ENCODE measurements at regions not wholly inside any gene's neighbourhood (a gene's known extent, or its start where the extent isn't known, plus 50 kb on each side); places are given as distances from the start of the nearest gene placed in this dataset.
"Not testable (repeated sequence)": the region's sequence is repeated elsewhere in the genome, so short reads cannot be mapped to it uniquely, and the experiment has no call there.

- no peak for DNase-seq
These were observed 491.7 kb upstream of the MEIS1 start for GRCh38 chr2:65943099-65943786.

- DNase-seq, result peak in 1 of 5 experiments; percentile 12
These were observed 494.1 kb upstream of the MEIS1 start for GRCh38 chr2:65940856-65941255.

GRCh38 chr2:65939687-65940086 is 495.2 kb upstream of the MEIS1 start:
- no peak for DNase-seq

GRCh38 chr2:65937379-65938160 is 497.4 kb upstream of the MEIS1 start:
- no peak for DNase-seq

- no peak for DNase-seq
These were observed 499.8 kb upstream of the MEIS1 start for GRCh38 chr2:65934992-65935629.

- no peak for DNase-seq
These were observed 500.2 kb upstream of the SPRED2 start for GRCh38 chr2:65932571-65932970.

- DNase-seq, result no peak
These were observed 498.7 kb upstream of the SPRED2 start for GRCh38 chr2:65931056-65931455.

GRCh38 chr2:65930259-65930658 is 497.9 kb upstream of the SPRED2 start:
- DNase-seq, result no peak

- not testable (repeated sequence) for DNase-seq
These were observed 497.3 kb upstream of the SPRED2 start for GRCh38 chr2:65929664-65930063.

- no peak for DNase-seq
These were observed 490.4 kb upstream of the SPRED2 start for GRCh38 chr2:65922794-65923193.

- peak in 1 of 5 experiments; percentile 27 for DNase-seq
These were observed 489.6 kb upstream of the SPRED2 start for GRCh38 chr2:65922030-65922429.

GRCh38 chr2:65921116-65921515 is 488.7 kb upstream of the SPRED2 start:
- DNase-seq, result no peak

GRCh38 chr2:65920659-65921058 is 488.3 kb upstream of the SPRED2 start:
- DNase-seq, result no peak

- no peak for DNase-seq
These were observed 487.3 kb upstream of the SPRED2 start for GRCh38 chr2:65919550-65920188.

GRCh38 chr2:65918760-65919187 is 486.4 kb upstream of the SPRED2 start:
- DNase-seq, result no peak

- no peak for DNase-seq
These were observed 485.6 kb upstream of the SPRED2 start for GRCh38 chr2:65917986-65918385.

GRCh38 chr2:65916785-65917295 is 484.4 kb upstream of the SPRED2 start:
- DNase-seq, result no peak

- no peak for DNase-seq
These were observed 483.8 kb upstream of the SPRED2 start for GRCh38 chr2:65916177-65916576.

GRCh38 chr2:65915273-65915672 is 482.9 kb upstream of the SPRED2 start:
- no peak for DNase-seq

GRCh38 chr2:65914244-65914786 is 481.9 kb upstream of the SPRED2 start:
- no peak for DNase-seq

GRCh38 chr2:65913813-65914212 is 481.4 kb upstream of the SPRED2 start:
- DNase-seq, result no peak

- no peak for DNase-seq
These were observed 469.4 kb upstream of the SPRED2 start for GRCh38 chr2:65901756-65902155.

- DNase-seq, result no peak
These were observed 464.0 kb upstream of the SPRED2 start for GRCh38 chr2:65896446-65896845.
